ENCODE measurements at regions not wholly inside any gene's neighbourhood (a gene's known extent, or its start where the extent isn't known, plus 50 kb on each side); places are given as distances from the start of the nearest gene placed in this dataset.

DNA sequence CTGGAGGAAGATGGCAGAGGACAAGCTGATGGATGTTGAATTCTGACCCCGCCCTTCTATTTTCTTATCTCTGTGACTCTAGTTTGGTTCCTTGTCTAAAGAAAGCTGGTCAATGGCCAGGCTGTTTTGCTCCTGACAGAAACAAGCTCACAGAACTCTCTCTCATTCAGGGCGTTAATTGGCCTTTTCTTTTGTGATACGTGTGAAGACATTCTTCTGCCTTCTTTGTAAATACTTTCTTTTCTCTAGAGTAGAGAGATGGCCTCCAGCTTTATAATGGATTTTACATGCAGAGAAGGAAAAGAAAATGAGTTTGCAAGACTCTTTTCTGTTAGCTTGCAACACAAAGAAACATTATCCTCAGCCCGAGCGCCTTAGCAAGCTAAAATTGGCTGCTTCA is 492.2 kb upstream of the CCDC196 start:
- H3K9me3 ChIP-seq (ENCODE audit: low read depth): no peaks in the 10 kb centered on the region
- no peak for DNase-seq (ENCODE audit: low spot score)
- H4K20me1 ChIP-seq (ENCODE audit: insufficient read depth, poor library complexity, severe bottlenecking): no peaks in the 10 kb centered on the region
- no peak overlapping the region for H3K4me3 ChIP-seq
- H3K4me1 ChIP-seq (ENCODE audit: insufficient read depth): no peaks in the 10 kb centered on the region
- 75% methylated on average over 5 of the region's 5 CpGs for WGBS (ENCODE audit: low lambda C conversion rate, missing lambda C conversion rate)
- H2AFZ ChIP-seq: no peak overlapping the region
- H3K9me2 ChIP-seq (replicated peaks; ENCODE audit: insufficient read depth): no peaks in the 10 kb centered on the region
- no peak for TF ChIP-seq EZH2 (IDR thresholded peaks at IDR 0.05; ENCODE audit: borderline replicate concordance)
- TF ChIP-seq EZH2phosphoT487 (IDR thresholded peaks at IDR 0.05; ENCODE audit: low read depth, severe bottlenecking, unreplicated experiment): no peak
- TF ChIP-seq, protein P1, sequence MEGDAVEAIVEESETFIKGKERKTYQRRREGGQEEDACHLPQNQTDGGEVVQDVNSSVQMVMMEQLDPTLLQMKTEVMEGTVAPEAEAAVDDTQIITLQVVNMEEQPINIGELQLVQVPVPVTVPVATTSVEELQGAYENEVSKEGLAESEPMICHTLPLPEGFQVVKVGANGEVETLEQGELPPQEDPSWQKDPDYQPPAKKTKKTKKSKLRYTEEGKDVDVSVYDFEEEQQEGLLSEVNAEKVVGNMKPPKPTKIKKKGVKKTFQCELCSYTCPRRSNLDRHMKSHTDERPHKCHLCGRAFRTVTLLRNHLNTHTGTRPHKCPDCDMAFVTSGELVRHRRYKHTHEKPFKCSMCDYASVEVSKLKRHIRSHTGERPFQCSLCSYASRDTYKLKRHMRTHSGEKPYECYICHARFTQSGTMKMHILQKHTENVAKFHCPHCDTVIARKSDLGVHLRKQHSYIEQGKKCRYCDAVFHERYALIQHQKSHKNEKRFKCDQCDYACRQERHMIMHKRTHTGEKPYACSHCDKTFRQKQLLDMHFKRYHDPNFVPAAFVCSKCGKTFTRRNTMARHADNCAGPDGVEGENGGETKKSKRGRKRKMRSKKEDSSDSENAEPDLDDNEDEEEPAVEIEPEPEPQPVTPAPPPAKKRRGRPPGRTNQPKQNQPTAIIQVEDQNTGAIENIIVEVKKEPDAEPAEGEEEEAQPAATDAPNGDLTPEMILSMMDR (IDR thresholded peaks at IDR 0.05; ENCODE audit: poor library complexity): no peak
- no peak overlapping the region for H3K27ac ChIP-seq
- no peak overlapping the region for H3K4me2 ChIP-seq
- no peaks in the 10 kb centered on the region for H3K27me3 ChIP-seq
- no peaks in the 10 kb centered on the region for H3K36me3 ChIP-seq (replicated peaks; ENCODE audit: insufficient read depth, low read depth)
- no peaks in the 10 kb centered on the region for H3K79me2 ChIP-seq

GRCh38 chr14:65997347-65997746 is 488.8 kb upstream of the CCDC196 start:
- TF ChIP-seq EZH2phosphoT487 (IDR thresholded peaks at IDR 0.05; ENCODE audit: low read depth, severe bottlenecking, unreplicated experiment): no peak

GRCh38 chr14:65999865-66000264 is 486.3 kb upstream of the CCDC196 start:
- TF ChIP-seq EZH2phosphoT487 (IDR thresholded peaks at IDR 0.05; ENCODE audit: low read depth, severe bottlenecking, unreplicated experiment) (no peak), EZH2 (IDR thresholded peaks at IDR 0.05; ENCODE audit: borderline replicate concordance) (no peak)
- TF ChIP-seq, protein P1 (IDR thresholded peaks at IDR 0.05; ENCODE audit: poor library complexity): no peak
- Histone ChIP-seq H3K4me3 (no peak overlapping the region), H4K20me1 (ENCODE audit: insufficient read depth, poor library complexity, severe bottlenecking) (no peaks in the 10 kb centered on the region), H3K4me2 (no peak overlapping the region), H3K4me1 (ENCODE audit: insufficient read depth) (no peaks in the 10 kb centered on the region), H3K9me2 (replicated peaks; ENCODE audit: insufficient read depth) (no peaks in the 10 kb centered on the region), H3K27ac (no peak overlapping the region), H2AFZ (no peak overlapping the region), H3K27me3 (no peaks in the 10 kb centered on the region), H3K79me2 (no peaks in the 10 kb centered on the region), H3K9me3 (ENCODE audit: low read depth) (no peaks in the 10 kb centered on the region), H3K36me3 (replicated peaks; ENCODE audit: insufficient read depth, low read depth) (no peaks in the 10 kb centered on the region)
- no peak for DNase-seq (ENCODE audit: low spot score)
- 68% methylated on average over 1 of the region's 1 CpG for WGBS (ENCODE audit: low lambda C conversion rate, missing lambda C conversion rate)

More at GRCh38 chr14:65997347-65997746, 488.8 kb upstream of the CCDC196 start:
- no peak overlapping the region for H3K4me3 ChIP-seq
- H3K9me2 ChIP-seq (replicated peaks; ENCODE audit: insufficient read depth): no peaks in the 10 kb centered on the region
- H3K79me2 ChIP-seq: no peaks in the 10 kb centered on the region
- H3K9me3 ChIP-seq (ENCODE audit: low read depth): no peaks in the 10 kb centered on the region
- no peaks in the 10 kb centered on the region for H3K27me3 ChIP-seq
- no peak overlapping the region for H3K4me2 ChIP-seq
- no peak overlapping the region for H2AFZ ChIP-seq
- H4K20me1 ChIP-seq (ENCODE audit: insufficient read depth, poor library complexity, severe bottlenecking): no peaks in the 10 kb centered on the region
- no peaks in the 10 kb centered on the region for H3K4me1 ChIP-seq (ENCODE audit: insufficient read depth)
- DNase-seq (ENCODE audit: low spot score): no peak
- no peak overlapping the region for H3K27ac ChIP-seq
- 92% methylated on average over 2 of the region's 2 CpGs for WGBS (ENCODE audit: low lambda C conversion rate, missing lambda C conversion rate)
- no peaks in the 10 kb centered on the region for H3K36me3 ChIP-seq (replicated peaks; ENCODE audit: insufficient read depth, low read depth)

GRCh38 chr14:66000766-66001165 is 485.4 kb upstream of the CCDC196 start:
- 96% methylated on average over 1 of the region's 1 CpG for WGBS (ENCODE audit: low lambda C conversion rate, missing lambda C conversion rate)

More at GRCh38 chr14:66000766-66001165, 485.4 kb upstream of the CCDC196 start:
- no peak overlapping the region for H3K4me2 ChIP-seq
- H3K27ac ChIP-seq: no peak overlapping the region
- no peak for TF ChIP-seq EZH2phosphoT487 (IDR thresholded peaks at IDR 0.05; ENCODE audit: low read depth, severe bottlenecking, unreplicated experiment)
- TF ChIP-seq, protein P1 (IDR thresholded peaks at IDR 0.05; ENCODE audit: poor library complexity): no peak
- TF ChIP-seq EZH2 (IDR thresholded peaks at IDR 0.05; ENCODE audit: borderline replicate concordance): no peak
- no peaks in the 10 kb centered on the region for H3K79me2 ChIP-seq
- no peaks in the 10 kb centered on the region for H3K27me3 ChIP-seq
- no peaks in the 10 kb centered on the region for H3K36me3 ChIP-seq (replicated peaks; ENCODE audit: insufficient read depth, low read depth)
- H3K9me3 ChIP-seq (ENCODE audit: low read depth): no peaks in the 10 kb centered on the region
- no peaks in the 10 kb centered on the region for H3K4me1 ChIP-seq (ENCODE audit: insufficient read depth)
- H3K4me3 ChIP-seq: no peak overlapping the region
- no peak for DNase-seq (ENCODE audit: low spot score)
- no peaks in the 10 kb centered on the region for H4K20me1 ChIP-seq (ENCODE audit: insufficient read depth, poor library complexity, severe bottlenecking)
- H3K9me2 ChIP-seq (replicated peaks; ENCODE audit: insufficient read depth): no peaks in the 10 kb centered on the region
- no peak overlapping the region for H2AFZ ChIP-seq

Data from hepatocyte (in vitro differentiated cells).